BLaER1 treated with 17β-estradiol and CSF1 and Interleukin-3, amounts not matched to agents 10 nM and 100 nM (cell line): ENCODE measurements at regions not wholly inside any gene's neighbourhood (a gene's known extent, or its start where the extent isn't known, plus 50 kb on each side); places are given as distances from the start of the nearest gene placed in this dataset.

Experiments
- H3K27ac ChIP-seq, 11 experiments: shearing (Covaris generic); formaldehyde crosslinking; 2 replicates each; pipeline ENCODE4 v1.8.1; 2022
- H3K27me3 ChIP-seq, 11 experiments: shearing (Covaris generic); formaldehyde crosslinking; 2 replicates each; pipeline ENCODE4 v1.8.1; 2022
- H3K36me3 ChIP-seq, 11 experiments: shearing (Covaris generic); formaldehyde crosslinking; 2 replicates each; pipeline ENCODE4 v1.8.1; 2022
- H3K4me1 ChIP-seq, 10 experiments: shearing (Covaris generic); formaldehyde crosslinking; 2 replicates each; pipeline ENCODE4 v1.8.1; 2022
- H3K4me2 ChIP-seq, 11 experiments: shearing (Covaris generic); formaldehyde crosslinking; 2 replicates each; pipeline ENCODE4 v1.8.1; 2022
- H3K4me3 ChIP-seq, 10 experiments: shearing (Covaris generic); formaldehyde crosslinking; 2 replicates each; pipeline ENCODE4 v1.8.1; 2022
- H3K9ac ChIP-seq, 11 experiments: shearing (Covaris generic); formaldehyde crosslinking; 2 replicates each; pipeline ENCODE4 v1.8.1; 2022
- H3K9me3 ChIP-seq, 11 experiments: shearing (Covaris generic); formaldehyde crosslinking; replicated peaks in 1 of 11; 2 replicates each; pipeline ENCODE4 v1.8.1; 2022
- H4K20me1 ChIP-seq, 11 experiments: shearing (Covaris generic); formaldehyde crosslinking; 2 replicates each; pipeline ENCODE4 v1.8.1; 2022
- Cebpa-rat ChIP-seq, 11 experiments: shearing (Covaris generic); IDR thresholded peaks; 2 replicates each; pipeline ENCODE4 v1.8.1; 2022

- peak overlapping the region in 5 of 11 experiments; percentile 61 to 77 (median 63); a peak in 5 of 22 replicates for H3K4me2 ChIP-seq
- no peaks in the 10 kb centered on the region for H4K20me1 ChIP-seq
- H3K36me3 ChIP-seq, result no peaks in the 10 kb centered on the region
- peaks cover 0 to 22% (median 8%) of the 10 kb centered on the region in 10 experiments; a peak in 10 of 20 replicates for H3K4me1 ChIP-seq
- no peak overlapping the region for H3K9ac ChIP-seq
- H3K27me3 ChIP-seq, result no peaks in the 10 kb centered on the region
- no peak for TF ChIP-seq Cebpa-rat (IDR thresholded peaks at IDR 0.05)
- no peaks in the 10 kb centered on the region for H3K9me3 ChIP-seq
- H3K27ac ChIP-seq, result peak overlapping the region in 3 of 11 experiments; percentile 41 to 70 (median 62); a peak in 6 of 22 replicates
- no peak overlapping the region for H3K4me3 ChIP-seq
Observed at GRCh38 chr5:38651806-38652205, 95.4 kb upstream of the LIFR start.

GRCh38 chr5:38653389-38653788, 96.9 kb upstream of the LIFR start:
- TF ChIP-seq Cebpa-rat (IDR thresholded peaks at IDR 0.05), result no peak
- H3K36me3 ChIP-seq, result no peaks in the 10 kb centered on the region
- peaks cover 0 to 22% (median 8%) of the 10 kb centered on the region in 10 experiments; a peak in 10 of 20 replicates for H3K4me1 ChIP-seq
- no peak overlapping the region for H3K27ac ChIP-seq
- no peak overlapping the region for H3K4me3 ChIP-seq
- no peaks in the 10 kb centered on the region for H3K27me3 ChIP-seq
- H3K9me3 ChIP-seq, result no peaks in the 10 kb centered on the region
- no peak overlapping the region for H3K4me2 ChIP-seq
- H3K9ac ChIP-seq, result no peak overlapping the region
- no peaks in the 10 kb centered on the region for H4K20me1 ChIP-seq

- Histone ChIP-seq H3K4me2 (no peak overlapping the region), H3K9me3 (no peaks in the 10 kb centered on the region), H3K27me3 (no peaks in the 10 kb centered on the region), H4K20me1 (no peaks in the 10 kb centered on the region), H3K4me3 (no peak overlapping the region), H3K36me3 (no peaks in the 10 kb centered on the region), H3K27ac (no peak overlapping the region), H3K4me1 (peaks cover 0 to 13% (median 7%) of the 10 kb centered on the region in 10 experiments; a peak in 10 of 20 replicates), H3K9ac (no peak overlapping the region)
- TF ChIP-seq Cebpa-rat (IDR thresholded peaks at IDR 0.05), result no peak
Observed at GRCh38 chr5:38655691-38656090, 99.2 kb upstream of the LIFR start.

GRCh38 chr5:38656568-38656967, 100.1 kb upstream of the LIFR start:
- Histone ChIP-seq H3K4me1 (peaks cover 0 to 5% (median 0%) of the 10 kb centered on the region in 10 experiments; a peak in 6 of 20 replicates), H3K4me3 (no peak overlapping the region), H3K4me2 (no peak overlapping the region), H3K9ac (no peak overlapping the region), H3K27me3 (no peaks in the 10 kb centered on the region), H3K36me3 (no peaks in the 10 kb centered on the region), H4K20me1 (no peaks in the 10 kb centered on the region), H3K9me3 (no peaks in the 10 kb centered on the region), H3K27ac (no peak overlapping the region)
- no peak for TF ChIP-seq Cebpa-rat (IDR thresholded peaks at IDR 0.05)

GRCh38 chr5:38657020-38657419, 100.6 kb upstream of the LIFR start:
- TF ChIP-seq Cebpa-rat (IDR thresholded peaks at IDR 0.05), result no peak

GRCh38 chr5:38660194-38660668, 103.8 kb upstream of the LIFR start:
- H3K9me3 ChIP-seq, result no peaks in the 10 kb centered on the region
- no peak overlapping the region for H3K4me3 ChIP-seq
- H3K9ac ChIP-seq, result no peak overlapping the region

More at GRCh38 chr5:38657020-38657419, 100.6 kb upstream of the LIFR start:
- peaks cover 0 to under 1% (median 0%) of the 10 kb centered on the region in 10 experiments; a peak in 1 of 20 replicates for H3K4me1 ChIP-seq
- H3K27me3 ChIP-seq, result no peaks in the 10 kb centered on the region
- H3K4me2 ChIP-seq, result no peak overlapping the region
- H4K20me1 ChIP-seq, result no peaks in the 10 kb centered on the region
- H3K4me3 ChIP-seq, result no peak overlapping the region
- H3K36me3 ChIP-seq, result no peaks in the 10 kb centered on the region
- H3K9me3 ChIP-seq, result no peaks in the 10 kb centered on the region
- no peak overlapping the region for H3K27ac ChIP-seq
- no peak overlapping the region for H3K9ac ChIP-seq

GRCh38 chr5:38662090-38662489, 105.6 kb upstream of the LIFR start:
- H3K27ac ChIP-seq, result no peak overlapping the region
- no peaks in the 10 kb centered on the region for H3K36me3 ChIP-seq
- no peaks in the 10 kb centered on the region for H3K9me3 ChIP-seq
- H3K27me3 ChIP-seq, result 0 out of 22 replicates have a peak, but pooled peaks cover 0 to 5% (median 0%) of the 10 kb centered on the region in 11 experiments
- H3K4me2 ChIP-seq, result no peak overlapping the region
- no peaks in the 10 kb centered on the region for H3K4me1 ChIP-seq
- no peaks in the 10 kb centered on the region for H4K20me1 ChIP-seq
- no peak overlapping the region for H3K4me3 ChIP-seq
- no peak overlapping the region for H3K9ac ChIP-seq
- no peak for TF ChIP-seq Cebpa-rat (IDR thresholded peaks at IDR 0.05)

More at GRCh38 chr5:38660194-38660668, 103.8 kb upstream of the LIFR start:
- Histone ChIP-seq H3K27me3 (0 out of 22 replicates have a peak, but pooled peaks cover 0 to 5% (median 0%) of the 10 kb centered on the region in 11 experiments), H3K36me3 (no peaks in the 10 kb centered on the region), H4K20me1 (no peaks in the 10 kb centered on the region), H3K4me2 (no peak overlapping the region), H3K4me1 (no peaks in the 10 kb centered on the region), H3K27ac (no peak overlapping the region)
- TF ChIP-seq Cebpa-rat (IDR thresholded peaks at IDR 0.05), result no peak

- Histone ChIP-seq H3K9ac (no peak overlapping the region), H3K36me3 (no peaks in the 10 kb centered on the region), H3K4me3 (no peak overlapping the region), H3K4me1 (no peaks in the 10 kb centered on the region), H4K20me1 (no peaks in the 10 kb centered on the region), H3K4me2 (no peak overlapping the region), H3K27me3 (0 out of 22 replicates have a peak, but pooled peaks cover 0 to 5% (median 0%) of the 10 kb centered on the region in 11 experiments), H3K9me3 (no peaks in the 10 kb centered on the region), H3K27ac (no peak overlapping the region)
- no peak for TF ChIP-seq Cebpa-rat (IDR thresholded peaks at IDR 0.05)
Observed at GRCh38 chr5:38663249-38663648, 106.8 kb upstream of the LIFR start.

GRCh38 chr5:38666668-38667498, 110.4 kb upstream of the LIFR start:
- no peak for TF ChIP-seq Cebpa-rat (IDR thresholded peaks at IDR 0.05)
- H3K9me3 ChIP-seq, result no peaks in the 10 kb centered on the region
- H3K27me3 ChIP-seq, result 0 out of 22 replicates have a peak, but pooled peaks cover 0 to 5% (median 0%) of the 10 kb centered on the region in 11 experiments
- H3K9ac ChIP-seq, result no peak overlapping the region
- H4K20me1 ChIP-seq, result no peaks in the 10 kb centered on the region
- H3K4me1 ChIP-seq, result no peaks in the 10 kb centered on the region
- no peaks in the 10 kb centered on the region for H3K36me3 ChIP-seq
- H3K4me2 ChIP-seq, result no peak overlapping the region
- H3K27ac ChIP-seq, result no peak overlapping the region
- H3K4me3 ChIP-seq, result no peak overlapping the region
